HG03045 (cell line): ENCODE measurements at regions not wholly inside any gene's neighbourhood (a gene's known extent, or its start where the extent isn't known, plus 50 kb on each side); places are given as distances from the start of the nearest gene placed in this dataset.

Experiments used
- ATAC-seq: cut with Tn5 transposase; IDR thresholded peaks from one replicate; pipeline ENCODE4 v1.9.1; 2021; ENCODE audit warnings: mild to moderate bottlenecking, moderate library complexity; ENCODE audit not compliant: unreplicated experiment

- no peak for ATAC-seq
Observed at GRCh38 chr11:76277298-76278175, 71.2 kb upstream of the WNT11 start.

- no peak for ATAC-seq
Observed at GRCh38 chr11:76276781-76277155, 70.5 kb upstream of the WNT11 start.

DNA sequence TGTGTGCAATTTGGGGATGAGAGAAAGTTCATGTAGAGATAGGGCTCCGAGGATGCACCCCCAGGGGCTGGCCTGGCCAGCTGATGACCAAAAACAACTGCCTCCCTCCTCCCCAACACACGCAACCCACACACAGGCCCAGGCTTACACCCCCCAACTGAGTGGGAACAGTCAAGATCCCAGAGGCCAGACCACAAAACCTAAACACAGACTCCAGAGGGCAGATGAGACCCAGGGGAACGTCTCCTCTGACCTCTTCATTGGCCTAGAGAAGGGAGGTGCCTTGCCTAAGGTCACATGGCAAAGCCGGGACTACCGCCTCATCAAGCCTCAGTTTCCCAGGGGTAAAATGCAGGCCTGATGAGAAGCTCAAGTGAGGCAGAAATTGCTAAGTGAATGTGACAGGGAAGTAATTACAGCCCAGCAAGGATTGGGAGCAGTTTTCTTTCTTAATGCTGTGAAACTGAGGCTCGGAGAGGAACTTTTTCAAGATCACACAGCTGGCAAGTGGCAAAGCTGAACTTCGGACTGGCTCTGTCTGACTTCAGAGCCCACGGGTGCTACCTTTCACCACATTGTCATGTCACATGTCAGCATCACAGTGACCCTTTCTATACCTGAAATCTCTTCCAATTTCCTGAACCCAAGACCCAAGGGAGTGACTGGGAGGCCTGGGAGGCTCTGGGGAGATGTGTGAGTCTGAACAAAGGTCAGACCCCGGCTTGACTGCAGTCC, 69.9 kb upstream of the WNT11 start:
- no peak for ATAC-seq

DNA sequence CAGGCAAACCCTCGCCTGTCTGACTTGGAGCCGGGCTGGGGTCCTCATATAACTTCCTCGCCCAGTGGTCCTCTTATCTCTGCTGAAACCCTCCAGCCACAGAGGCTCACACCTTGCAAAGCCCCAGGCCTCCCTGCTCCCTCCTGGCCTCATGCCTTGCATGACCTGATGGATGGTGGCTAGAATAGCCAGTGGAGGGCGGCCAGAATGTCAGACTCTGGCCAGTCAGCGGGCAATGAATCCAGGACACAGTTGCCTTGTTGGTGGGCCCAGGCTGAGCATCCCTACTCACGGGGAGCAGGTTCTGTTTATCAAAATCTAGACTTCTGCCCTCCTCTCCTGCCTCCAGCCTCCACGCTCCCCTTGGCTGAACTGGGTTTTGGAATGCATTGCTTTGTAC, 69.1 kb upstream of the WNT11 start:
- ATAC-seq: no peak

- ATAC-seq: no peak
Observed at GRCh38 chr11:76271068-76271467, 64.8 kb upstream of the WNT11 start.

GRCh38 chr11:76270389-76270788, 64.1 kb upstream of the WNT11 start:
- ATAC-seq: no peak

- no peak for ATAC-seq
Observed at GRCh38 chr11:76269661-76270261, 63.5 kb upstream of the WNT11 start.

DNA sequence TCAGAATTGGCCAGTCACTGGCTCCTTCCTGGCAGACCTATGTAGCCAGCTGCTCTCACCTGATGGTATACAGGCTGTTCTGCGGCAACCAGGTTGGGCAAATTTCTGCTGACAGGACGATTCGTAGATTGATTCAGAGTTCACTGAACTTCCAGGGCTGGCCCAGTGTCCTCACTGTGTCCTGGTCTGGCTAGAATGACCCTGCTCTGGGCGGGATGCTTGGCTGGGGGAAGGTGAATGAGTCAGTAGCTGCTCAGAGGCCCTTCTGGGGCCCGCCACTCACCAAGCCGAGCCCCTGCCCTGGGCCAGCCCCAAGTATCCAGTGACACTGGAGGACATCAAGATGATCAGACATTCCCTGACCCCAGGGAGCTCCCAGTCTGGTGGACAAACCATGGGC, 62.9 kb upstream of the WNT11 start:
- no peak for ATAC-seq

DNA sequence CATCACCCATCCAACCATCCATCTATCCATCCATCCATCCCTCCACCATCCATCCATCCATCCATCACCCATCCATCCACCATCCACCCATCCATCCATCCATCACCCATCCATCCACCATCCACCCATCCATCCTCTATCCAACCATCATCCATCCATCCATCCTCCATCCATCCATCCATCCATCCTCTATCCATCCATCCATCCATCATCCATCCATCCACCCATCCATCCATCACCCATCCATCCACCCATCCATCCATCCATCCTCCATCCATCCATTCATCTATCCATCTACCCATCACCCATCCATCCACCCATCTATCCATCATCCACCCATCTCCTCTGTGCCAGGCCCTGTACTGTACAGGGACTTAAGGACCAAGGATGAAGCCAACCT, 62.2 kb upstream of the WNT11 start:
- no peak for ATAC-seq

- ATAC-seq: no peak
Observed at GRCh38 chr11:76267556-76267955, 61.3 kb upstream of the WNT11 start.

- ATAC-seq: no peak
Observed at GRCh38 chr11:76266286-76267100, 60.2 kb upstream of the WNT11 start.

DNA sequence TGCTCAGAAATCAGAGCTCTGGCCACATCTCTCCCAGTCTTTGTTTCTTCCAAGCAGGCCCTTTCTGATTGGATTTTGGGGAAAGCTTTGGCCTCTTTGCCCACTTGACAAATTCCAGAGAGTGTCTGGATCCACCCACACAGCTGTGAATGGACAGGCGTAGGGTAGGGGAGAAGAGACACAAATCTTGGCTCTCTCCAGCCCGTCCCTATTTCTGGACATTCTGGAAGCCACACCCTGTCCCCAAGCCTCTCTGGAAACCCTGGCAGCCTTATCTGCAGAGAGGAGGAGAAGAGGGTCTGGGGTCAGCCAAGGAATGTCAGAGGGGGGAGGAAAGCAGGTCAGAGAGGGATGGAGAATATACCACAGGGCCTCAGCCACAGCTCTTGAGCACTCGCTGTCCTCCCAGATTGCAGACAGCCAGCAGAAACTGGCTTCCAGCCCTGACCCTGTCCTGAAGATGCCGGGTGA, 59.5 kb upstream of the WNT11 start:
- ATAC-seq: no peak

- ATAC-seq: no peak
Observed at GRCh38 chr11:76263657-76264056, 57.4 kb upstream of the WNT11 start.

DNA sequence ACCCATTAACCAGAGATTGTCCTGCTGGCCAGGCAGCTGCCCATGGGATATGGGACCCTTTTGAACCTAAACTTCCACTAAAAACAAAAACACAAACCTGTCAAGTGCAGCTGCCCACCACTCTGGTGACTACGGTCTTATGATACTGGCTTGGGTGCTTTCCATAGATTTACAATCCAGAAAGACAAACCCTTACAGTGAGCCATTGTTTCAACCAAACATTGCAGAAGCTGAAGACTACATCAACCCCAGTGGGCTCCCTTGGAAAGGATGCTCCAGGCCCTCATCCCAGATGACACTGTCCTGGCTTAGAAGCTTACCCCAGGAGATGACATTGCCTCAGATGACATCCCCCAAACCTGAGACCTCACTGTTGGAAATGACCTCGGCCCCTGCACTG, 56.9 kb upstream of the WNT11 start:
- no peak for ATAC-seq

- ATAC-seq: no peak
Observed at GRCh38 chr11:76260296-76260925, 54.1 kb upstream of the WNT11 start.

DNA sequence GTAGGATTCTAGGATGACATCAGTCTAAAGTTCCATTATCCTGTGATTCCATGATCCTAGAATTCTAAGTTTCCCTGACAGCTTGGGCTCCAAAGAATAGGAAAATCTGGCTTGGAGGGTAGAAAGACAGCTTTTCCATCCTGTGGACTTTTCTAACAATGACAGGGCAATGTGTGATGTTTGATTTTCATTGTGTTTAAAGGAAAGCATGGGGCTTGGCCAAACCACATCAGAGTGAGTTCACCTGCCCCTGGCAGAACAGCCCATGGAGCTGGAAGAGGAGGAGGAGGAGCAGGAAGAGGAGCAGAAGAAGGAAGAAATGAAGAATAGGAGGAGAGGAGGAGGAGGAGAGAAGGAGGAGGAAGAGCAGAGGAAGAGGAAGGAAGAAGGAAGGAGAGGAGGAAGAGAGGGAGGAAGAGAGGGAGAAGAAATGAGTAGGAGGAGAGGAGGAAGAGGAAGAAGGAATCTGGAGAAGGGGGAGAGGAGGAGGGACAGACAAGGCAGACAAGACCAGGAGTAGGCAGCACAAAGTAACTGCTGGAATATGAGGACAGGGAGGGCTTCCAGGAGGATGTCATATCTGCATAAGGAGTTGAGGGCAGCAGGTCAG, 53.1 kb upstream of the WNT11 start:
- ATAC-seq: no peak

GRCh38 chr11:76257074-76257719, 50.9 kb upstream of the WNT11 start:
- ATAC-seq: no peak

- no peak for ATAC-seq
Observed at GRCh38 chr11:76256448-76256847, 50.1 kb upstream of the WNT11 start.
